Heart left ventricle (tissue), 16 donors: ENCODE measurements at regions not wholly inside any gene's neighbourhood (a gene's known extent, or its start where the extent isn't known, plus 50 kb on each side); places are given as distances from the start of the nearest gene placed in this dataset.

Experiments used
- ATAC-seq, 4 donors: fragments of 200-7000 bp; cut with Tn5 transposase; one replicate each; pipeline ENCODE4 v1.9.1; 2020 to 2022; ENCODE audit warnings: moderate library complexity in 4 of 4, mild to moderate bottlenecking in 3 of 4, moderate number of reproducible peaks in 1 of 4
- DNase-seq, 5 donors: peaks; one replicate each; pipeline ENCODE4 v3.0.0-alpha.2; 2020
- H3K27ac ChIP-seq, 12 donors: fragments of 200-600 bp; sonication (generic) in 4 of 12; one replicate each; pipeline versions ENCODE4 v1.5.0 to v1.8.0; 2016 to 2022; ENCODE audit warnings: mild to moderate bottlenecking in 2 of 12
- H3K27me3 ChIP-seq, 9 donors: fragments of 200-600 bp; sonication (generic) in 2 of 9; one replicate each; pipeline versions ENCODE4 v1.5.1 to v1.8.0; 2016 to 2022; ENCODE audit warnings: mild to moderate bottlenecking in 3 of 9
- H3K36me3 ChIP-seq, 9 donors: fragments of 200-600 bp; sonication (generic) in 2 of 9; one replicate each; pipeline versions ENCODE4 v1.5.0 to v1.8.0; 2018 to 2022; ENCODE audit warnings: mild to moderate bottlenecking in 2 of 9
- H3K4me1 ChIP-seq, 12 donors: fragments of 200-600 bp; sonication (generic) in 4 of 12; one replicate each; pipeline versions ENCODE4 v1.5.0 to v1.8.0; 2016 to 2022; ENCODE audit warnings: mild to moderate bottlenecking in 3 of 12
- H3K4me3 ChIP-seq, 12 donors: fragments of 200-600 bp; sonication (generic) in 4 of 12; one replicate each; pipeline versions ENCODE4 v1.5.0 to v1.8.0; 2017 to 2022; ENCODE audit warnings: mild to moderate bottlenecking in 9 of 12, moderate library complexity in 4 of 12
- H3K9me3 ChIP-seq, 12 donors: fragments of 200-600 bp; sonication (generic) in 4 of 12; one replicate each; pipeline versions ENCODE4 v1.5.0 to v1.8.0; 2016 to 2022; ENCODE audit warnings: mild to moderate bottlenecking in 1 of 12
- POLR2A ChIP-seq, 2 donors: fragments of 450-650 bp; IDR thresholded peaks; one replicate each; pipeline ENCODE4 v1.6.1; 2017; ENCODE audit warnings: antibody characterized with exemption in 2 of 2, mild to moderate bottlenecking in 2 of 2, moderate library complexity in 2 of 2
- WGBS, 4 donors: extraction: QIAGEN DNeasy Blood & Tissue Kit in 2 of 4; methylation state at CpG; one replicate each; pipeline versions ENCODE4 v1.1.5 to v1.1.7; 2013 to 2018; 5-methylcytosine and 5-hydroxymethylcytosine counted together
- intact Hi-C, 10 donors: fragments of 100-400 bp; cut with DNase I; formaldehyde crosslinking; loops; one replicate each; pipeline versions ENCODE4 v1.11.1 to v1.14.2; 2022
- TF ChIP-seq, protein P1 (sequence below), 12 donors: fragments of 200-600 bp; sonication (generic) in 4 of 12; IDR thresholded peaks; one replicate each; pipeline versions ENCODE4 v1.5.0 to v1.8.0; 2018 to 2022; ENCODE audit warnings: antibody characterized with exemption in 12 of 12, mild to moderate bottlenecking in 5 of 12
- donor health status: ischemic (EF 13 %, LVEDD 7.1; RV severe dilation, severe dysfunction).
- donor health status: healthy with polysubstance abuse.
- donor health status: DM: no; HTN: yes; CAD: no.
- donor health status: DM: no; HTN: no; CAD: no.
- donor health status: ischemic (EF 25% LVEDD 6.9; RV normal size, moderate dysfunction).
- donor health status: ischemic (EF 25% LVEDD 5.7; RV mildly dilated, moderate dysfunction).
- donor health status: healthy.
- donor health status: DM: yes; HTN: yes; CAD: no.
- donor health status: ischemic (EF 35%, LVEDD 5.7; RV mildly dilated, moderate dysfunction).
- donor health status: nonischemic (EF 11% LVEDD 7.7; RV severe dilation, severe dysfunction).
- donor health status: DM: yes; HTN: yes; CAD: no.
- donor health status: PGD.
- donor health status: ischemic (EF 29% LVEDD 5.4; RV normal size, mild dysfunction).
- donor health status: nonischemic (EF 23%, LVEDD 6.1; RV moderate dilation, normal function).

DNA sequence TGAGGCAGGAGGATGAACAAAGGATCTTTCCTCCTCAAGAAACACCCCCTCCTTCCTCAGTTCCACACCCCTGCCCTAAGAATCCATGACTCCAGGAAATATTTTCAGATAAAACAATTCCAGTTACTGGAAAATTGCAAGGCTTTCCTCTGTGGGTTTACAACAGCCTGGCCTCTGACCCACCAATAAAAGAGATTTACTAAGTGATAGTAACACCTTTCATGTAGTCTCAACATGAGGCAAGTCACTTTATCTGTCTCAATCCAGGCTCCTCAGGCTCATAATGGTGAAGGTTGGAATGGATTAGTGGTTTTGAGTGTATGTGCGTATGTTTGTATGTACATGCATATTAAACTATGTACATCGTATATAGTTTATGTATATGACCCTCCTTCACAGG is 71.4 kb upstream of the PPP2R5A start:
- H3K27ac ChIP-seq, result peak overlapping the region in 1 of 12 donors; percentile 16
- WGBS, 4 donors, result 95 to 98% (median 97%) methylated on average over 2 of the region's 2 CpGs
- TF ChIP-seq POLR2A (IDR thresholded peaks at IDR 0.05), result no peak

DNA sequence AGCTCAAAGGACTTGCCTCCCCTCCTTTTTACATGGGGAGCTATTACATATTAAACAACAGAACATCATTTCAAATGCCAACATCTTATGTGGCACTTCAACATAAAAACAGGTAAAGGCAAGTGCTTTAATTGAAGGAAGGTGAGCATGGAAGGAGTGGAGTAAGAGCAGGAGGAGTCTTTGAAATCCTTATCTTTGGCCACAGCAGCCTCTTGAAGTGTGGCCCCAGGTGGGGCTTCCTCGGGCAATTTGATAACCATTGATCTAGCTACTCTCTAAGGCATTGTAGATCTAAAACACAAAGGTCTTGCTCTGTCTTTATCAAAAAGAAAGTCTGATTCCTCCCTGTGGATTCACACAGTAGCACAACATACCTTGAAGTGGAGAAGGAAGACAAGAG is 70.9 kb upstream of the PPP2R5A start:
- WGBS, 4 donors, result 0 to 79% (median 68%) methylated on average over 1 of the region's 1 CpG
- TF ChIP-seq, protein P1, sequence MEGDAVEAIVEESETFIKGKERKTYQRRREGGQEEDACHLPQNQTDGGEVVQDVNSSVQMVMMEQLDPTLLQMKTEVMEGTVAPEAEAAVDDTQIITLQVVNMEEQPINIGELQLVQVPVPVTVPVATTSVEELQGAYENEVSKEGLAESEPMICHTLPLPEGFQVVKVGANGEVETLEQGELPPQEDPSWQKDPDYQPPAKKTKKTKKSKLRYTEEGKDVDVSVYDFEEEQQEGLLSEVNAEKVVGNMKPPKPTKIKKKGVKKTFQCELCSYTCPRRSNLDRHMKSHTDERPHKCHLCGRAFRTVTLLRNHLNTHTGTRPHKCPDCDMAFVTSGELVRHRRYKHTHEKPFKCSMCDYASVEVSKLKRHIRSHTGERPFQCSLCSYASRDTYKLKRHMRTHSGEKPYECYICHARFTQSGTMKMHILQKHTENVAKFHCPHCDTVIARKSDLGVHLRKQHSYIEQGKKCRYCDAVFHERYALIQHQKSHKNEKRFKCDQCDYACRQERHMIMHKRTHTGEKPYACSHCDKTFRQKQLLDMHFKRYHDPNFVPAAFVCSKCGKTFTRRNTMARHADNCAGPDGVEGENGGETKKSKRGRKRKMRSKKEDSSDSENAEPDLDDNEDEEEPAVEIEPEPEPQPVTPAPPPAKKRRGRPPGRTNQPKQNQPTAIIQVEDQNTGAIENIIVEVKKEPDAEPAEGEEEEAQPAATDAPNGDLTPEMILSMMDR (IDR thresholded peaks at IDR 0.05), result no peak
- TF ChIP-seq POLR2A (IDR thresholded peaks at IDR 0.05), result no peak
- H3K4me1 ChIP-seq, result peaks cover 0 to 27% (median 2%) of the 10 kb centered on the region in 12 donors
- H3K27me3 ChIP-seq, result no peaks in the 10 kb centered on the region
- intact Hi-C loops, result no loop called here
- H3K27ac ChIP-seq, result peak overlapping the region in 1 of 12 donors; percentile 16
- no peak overlapping the region for H3K4me3 ChIP-seq
- DNase-seq, result no peak
- no peaks in the 10 kb centered on the region for H3K36me3 ChIP-seq
- no peaks in the 10 kb centered on the region for H3K9me3 ChIP-seq
- no peak for ATAC-seq

More for the DNA sequence above, 71.4 kb upstream of the PPP2R5A start:
- no peaks in the 10 kb centered on the region for H3K27me3 ChIP-seq
- intact Hi-C loops, result no loop called here
- H3K36me3 ChIP-seq, result no peaks in the 10 kb centered on the region
- ATAC-seq (peak in 2 of 4 donors; percentile 29 to 68), DNase-seq (no peak)
- H3K4me1 ChIP-seq, result peaks cover 0 to 21% (median 0%) of the 10 kb centered on the region in 12 donors
- no peak overlapping the region for H3K4me3 ChIP-seq
- H3K9me3 ChIP-seq, result no peaks in the 10 kb centered on the region

DNA sequence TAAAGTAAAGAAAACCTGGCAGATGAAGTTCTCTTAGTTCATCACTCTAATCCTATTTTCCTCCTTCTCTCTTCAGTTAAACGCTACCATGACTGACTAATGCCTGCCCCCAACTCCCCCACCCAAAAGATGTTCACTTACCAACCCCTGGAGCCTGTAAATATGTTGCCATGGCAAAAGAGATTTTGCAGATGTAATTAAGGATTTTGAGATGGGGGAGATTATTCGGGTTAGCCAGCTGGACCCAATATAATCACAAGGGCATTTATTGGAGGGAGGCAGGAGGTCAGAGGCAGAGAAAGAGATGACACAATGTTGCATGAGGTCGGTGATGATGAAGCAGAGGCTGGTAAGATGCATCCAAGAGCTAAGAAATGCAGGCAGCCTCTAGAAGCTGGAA is 69.3 kb upstream of the PPP2R5A start:
- Histone ChIP-seq H3K4me3 (no peak overlapping the region), H3K9me3 (no peaks in the 10 kb centered on the region), H3K27ac (no peak overlapping the region), H3K36me3 (no peaks in the 10 kb centered on the region), H3K27me3 (no peaks in the 10 kb centered on the region), H3K4me1 (peaks cover 0 to 32% (median 4%) of the 10 kb centered on the region in 12 donors)
- no peak for DNase-seq
- 94 to 97% (median 95%) methylated on average over 3 of the region's 3 CpGs for WGBS, 4 donors
- intact Hi-C loops, result no loop called here
- no peak for ATAC-seq
- TF ChIP-seq POLR2A (IDR thresholded peaks at IDR 0.05), result no peak
- TF ChIP-seq, protein P1 (IDR thresholded peaks at IDR 0.05), result no peak

DNA sequence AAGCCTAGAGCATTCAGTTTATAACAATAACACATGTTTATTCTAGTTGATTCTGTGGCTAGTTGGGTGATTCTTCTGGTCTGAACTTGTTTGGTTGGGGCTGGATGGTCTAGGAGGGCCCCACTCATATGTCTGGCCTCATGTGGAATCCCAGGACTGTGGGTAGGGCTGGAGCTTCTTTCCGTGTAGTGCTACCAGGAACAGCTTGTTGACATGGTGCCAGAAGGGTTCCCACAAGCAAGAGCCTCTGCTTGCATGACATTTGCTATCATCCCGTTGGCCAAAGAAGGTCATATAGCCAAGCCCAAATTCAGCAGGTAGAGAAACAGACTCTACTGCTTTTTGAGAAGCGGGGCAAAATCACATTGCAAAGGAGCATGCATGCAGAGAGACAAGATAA is 67.6 kb upstream of the PPP2R5A start:
- WGBS, 4 donors, result 72 to 80% (median 76%) methylated on average over 3 of the region's 3 CpGs

More for the DNA sequence above, 67.6 kb upstream of the PPP2R5A start:
- intact Hi-C loops, result no loop called here
- Histone ChIP-seq H3K27me3 (no peaks in the 10 kb centered on the region), H3K27ac (no peak overlapping the region), H3K36me3 (no peaks in the 10 kb centered on the region), H3K4me1 (peaks cover 0 to 32% (median 4%) of the 10 kb centered on the region in 12 donors), H3K9me3 (no peaks in the 10 kb centered on the region), H3K4me3 (no peak overlapping the region)
- ATAC-seq (no peak), DNase-seq (no peak)
- TF ChIP-seq POLR2A (IDR thresholded peaks at IDR 0.05), result no peak
- TF ChIP-seq, protein P1 (IDR thresholded peaks at IDR 0.05), result no peak
